HCT116 (cell line): ENCODE measurements at regions not wholly inside any gene's neighbourhood (a gene's known extent, or its start where the extent isn't known, plus 50 kb on each side); places are given as distances from the start of the nearest gene placed in this dataset.
"Not testable (repeated sequence)": the region's sequence is repeated elsewhere in the genome, so short reads cannot be mapped to it uniquely, and the experiment has no call there.

Experiments
- ATAC-seq: fragments of 200-7000 bp; cut with Tn5 transposase; 2 replicates; pipeline ENCODE4 v1.9.1; 2020; ENCODE audit warnings: mild to moderate bottlenecking, moderate library complexity
- BruUV-seq: library from RNA; stranded (reverse); fragments of 400-500 nt; replicated peaks from 2 replicates; lab custom pipeline; 2021; lab: Mats Ljungman, UMichigan
- CTCF ChIA-PET: fragments of 300-600 bp; sonication (Branson Sonifier 250); formaldehyde crosslinking; loops from one replicate; lab custom pipeline; 2021; ENCODE audit warnings: antibody characterized with exemption; lab: Charles Lee
- POLR2A ChIA-PET: fragments of 300-600, 350-600 bp; sonication (Branson Sonifier 250); formaldehyde crosslinking; loops from one replicate; lab custom pipeline; 2021; ENCODE audit warnings: antibody characterized with exemption; lab: Charles Lee
- RAD21 ChIA-PET, 2 experiments: fragments of 300-600 bp; sonication (Branson Sonifier 250); formaldehyde crosslinking; loops; one replicate each; lab custom pipeline; 2023; ENCODE audit warnings: low total read pairs in 2 of 2; ENCODE audit not compliant: uncharacterized antibody in 2 of 2, unreplicated experiment in 2 of 2, low non-redundant PET in 1 of 2; lab: Charles Lee
- DNase-seq: peaks from one replicate; pipeline ENCODE4 v3.0.0-alpha.2; 2010; ENCODE audit warnings: low read depth, low spot score
- H2AFZ ChIP-seq: fragments of 200-600 bp; shearing (Covaris generic), sonication (generic); 2 replicates; pipeline ENCODE4 v1.6.1; 2017; ENCODE audit warnings: low read depth, mixed run types, mixed read lengths, antibody characterized with exemption, low read length; ENCODE audit not compliant: poor library complexity, severe bottlenecking
- H3K27ac ChIP-seq: 2 replicates; pipeline ENCODE4 v1.5.1; 2012; ENCODE audit warnings: low read depth, low read length
- H3K27me3 ChIP-seq: fragments of 200-600 bp; sonication (generic); 2 replicates; pipeline ENCODE4 v1.6.1; 2016; ENCODE audit warnings: mixed run types, low read length, mixed read lengths; ENCODE audit not compliant: insufficient read depth
- H3K36me3 ChIP-seq, 2 experiments: fragments of 200-500 bp in 1 of 2; fragments of 200-600 bp in 1 of 2; sonication (Bioruptor generic) in 1 of 2; sonication (generic) in 1 of 2; 2 replicates each; pipeline versions ENCODE4 v1.5.1 to v1.6.1; 2014 to 2016; ENCODE audit warnings: low read length in 2 of 2, inconsistent platforms in 1 of 2, mixed read lengths in 1 of 2, mixed run types in 1 of 2; ENCODE audit not compliant: insufficient read depth in 2 of 2, control insufficient read depth in 1 of 2
- H3K4me1 ChIP-seq, 2 experiments: fragments of 200-600 bp in 1 of 2; sonication (generic) in 1 of 2; 2 replicates each; pipeline versions ENCODE4 v1.5.1 to v1.6.1; 2012 to 2017; ENCODE audit warnings: low read length in 2 of 2, inconsistent platforms in 1 of 2, mild to moderate bottlenecking in 1 of 2, mixed read lengths in 1 of 2, mixed run types in 1 of 2, moderate library complexity in 1 of 2; ENCODE audit not compliant: insufficient read depth in 2 of 2, control insufficient read depth in 1 of 2
- H3K4me2 ChIP-seq: fragments of 200-600 bp; sonication (generic); 2 replicates; pipeline ENCODE4 v1.6.1; 2017; ENCODE audit warnings: mixed run types, low read length, mixed read lengths
- H3K4me3 ChIP-seq, 2 experiments: fragments of 200-600 bp in 1 of 2; sonication (generic) in 1 of 2; replicated peaks in 1 of 2; 2 replicates each; pipeline ENCODE4 v1.5.1; 2011 to 2016; ENCODE audit warnings: low read length in 2 of 2, control low read depth in 1 of 2, low read depth in 1 of 2, mild to moderate bottlenecking in 1 of 2, mixed read lengths in 1 of 2, mixed run types in 1 of 2
- H3K79me2 ChIP-seq: fragments of 200-600 bp; sonication (generic); 2 replicates; pipeline ENCODE4 v1.6.1; 2017; ENCODE audit warnings: mild to moderate bottlenecking, mixed run types, low read length, moderate library complexity, mixed read lengths; ENCODE audit not compliant: insufficient read depth
- H3K9ac ChIP-seq: fragments of 200-600 bp; sonication (generic); 2 replicates; pipeline ENCODE4 v1.6.1; 2016; ENCODE audit warnings: low read length, mixed read lengths
- H3K9me2 ChIP-seq: fragments of 200-600 bp; sonication (generic), shearing (Covaris generic); 2 replicates; pipeline ENCODE4 v1.6.1; 2017; ENCODE audit warnings: mixed run types, mild to moderate bottlenecking, moderate library complexity; ENCODE audit not compliant: insufficient read depth
- H3K9me3 ChIP-seq, 2 experiments: fragments of 200-500 bp in 1 of 2; fragments of 200-600 bp in 1 of 2; sonication (Bioruptor generic) in 1 of 2; sonication (generic) in 1 of 2; 2 replicates each; pipeline ENCODE4 v1.6.1; 2014 to 2017; ENCODE audit warnings: low read length in 2 of 2, mixed read lengths in 2 of 2, inconsistent platforms in 1 of 2, low read depth in 1 of 2, mild to moderate bottlenecking in 1 of 2, mixed run types in 1 of 2, moderate library complexity in 1 of 2; ENCODE audit not compliant: control insufficient read depth in 1 of 2, insufficient read depth in 1 of 2
- H4K20me1 ChIP-seq: fragments of 200-600 bp; sonication (generic), shearing (Covaris generic); 2 replicates; pipeline ENCODE4 v1.6.1; 2017; ENCODE audit warnings: mixed run types, mild to moderate bottlenecking, moderate library complexity; ENCODE audit not compliant: insufficient read depth
- intact Hi-C: fragments of 100-400 bp; cut with micrococcal nuclease; formaldehyde crosslinking; loops from 2 replicates; pipeline ENCODE4 v1.10.0; 2022

- H3K79me2 ChIP-seq = peaks cover 24% of the 10 kb centered on the region
- CTCF ChIA-PET, H3K4me1 ChIP-seq, ATAC-seq, POLR2A ChIA-PET, H3K4me3 ChIP-seq, H3K9me2 ChIP-seq, H3K4me2 ChIP-seq, H3K9ac ChIP-seq, BruUV-seq, H3K27ac ChIP-seq, RAD21 ChIA-PET, DNase-seq, H3K27me3 ChIP-seq, H3K9me3 ChIP-seq, H2AFZ ChIP-seq, intact Hi-C loops, H4K20me1 ChIP-seq, H3K36me3 ChIP-seq: not testable (repeated sequence)
These were observed 51.5 kb downstream of the VPREB1 start for GRCh38 chr22:22296047-22296446.

DNA sequence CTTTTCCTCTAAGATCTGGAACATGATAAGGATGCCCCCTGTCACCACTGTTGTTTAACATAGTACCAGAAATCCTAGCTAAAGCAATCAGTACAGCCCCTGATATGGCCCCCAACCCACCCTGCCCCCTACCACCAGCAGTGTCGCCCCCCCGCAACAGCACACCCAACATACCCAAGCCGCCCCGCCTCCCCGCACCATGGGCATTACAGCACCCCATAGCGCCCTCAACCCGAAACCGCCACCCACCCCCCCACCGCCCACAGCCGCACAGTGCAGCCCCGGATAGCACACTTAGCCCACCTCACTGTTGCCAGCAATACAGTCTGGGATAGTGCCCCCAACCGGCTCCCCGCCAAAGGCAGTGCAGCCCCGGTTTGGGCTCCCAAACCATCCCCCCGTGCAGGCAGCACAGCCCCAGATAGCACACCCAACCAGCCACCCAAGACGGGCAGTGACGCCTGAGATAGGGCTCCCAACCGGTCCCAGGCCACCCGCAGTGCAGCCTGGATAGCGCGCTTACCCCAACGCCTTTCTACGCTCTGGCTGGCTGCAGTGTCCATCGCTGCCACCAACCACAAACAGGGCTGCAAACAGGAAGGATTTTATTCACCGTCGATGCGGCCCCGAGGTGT lies 52.7 kb downstream of the VPREB1 start:
- DNase-seq, BruUV-seq, H3K4me1 ChIP-seq, H4K20me1 ChIP-seq, H2AFZ ChIP-seq, H3K36me3 ChIP-seq, RAD21 ChIA-PET, intact Hi-C loops, H3K9me2 ChIP-seq, H3K27me3 ChIP-seq, H3K9me3 ChIP-seq, POLR2A ChIA-PET: not testable (repeated sequence)
- H3K27ac ChIP-seq = peak overlapping the region; percentile 68
- peak overlapping the region; percentile 71 for H3K9ac ChIP-seq
- H3K4me2 ChIP-seq = peak overlapping the region; percentile 71
- CTCF ChIA-PET = interaction anchor here (1.0 kb wide), 1 partner anchor 62 kb away, joined by 3 read pairs; no protein-coding TSS in a partner anchor
- peak overlapping the region; percentile 61 to 71 for H3K4me3 ChIP-seq
- peaks cover 33% of the 10 kb centered on the region for H3K79me2 ChIP-seq
- ATAC-seq = peak; percentile 33; the same call in 1 of the 2 replicates
